Uterus (tissue), 2 donors: ENCODE measurements at regions not wholly inside any gene's neighbourhood (a gene's known extent, or its start where the extent isn't known, plus 50 kb on each side); places are given as distances from the start of the nearest gene placed in this dataset.

ENCODE experiments used
- CTCF ChIP-seq, 4 experiments: fragments of 200-600 bp in 2 of 4; fragments of 450-650 bp in 2 of 4; sonication (generic) in 2 of 4; IDR thresholded peaks; one replicate each; pipeline ENCODE4 v1.5.1; 2016 to 2019; ENCODE audit warnings: antibody characterized with exemption in 4 of 4, mild to moderate bottlenecking in 2 of 4, moderate library complexity in 1 of 4
- POLR2A ChIP-seq, 2 donors: fragments of 450-650 bp; IDR thresholded peaks; one replicate each; pipeline ENCODE4 v1.6.1; 2016; ENCODE audit warnings: antibody characterized with exemption in 2 of 2, mild to moderate bottlenecking in 1 of 2, moderate library complexity in 1 of 2

GRCh38 chr5:61904730-61905129 is 401.3 kb upstream of the KIF2A start:
- no peak for TF ChIP-seq POLR2A (IDR thresholded peaks at IDR 0.05)
- TF ChIP-seq CTCF (IDR thresholded peaks at IDR 0.05), result no peak
